ENCODE measurements at regions not wholly inside any gene's neighbourhood (a gene's known extent, or its start where the extent isn't known, plus 50 kb on each side); places are given as distances from the start of the nearest gene placed in this dataset.
"Not testable (repeated sequence)": the region's sequence is repeated elsewhere in the genome, so short reads cannot be mapped to it uniquely, and the experiment has no call there.

- H3K4me1 Mint-ChIP-seq (ENCODE audit: low read depth), result peaks cover 21% of the 10 kb centered on the region
- no peak for DNase-seq (ENCODE audit: low spot score)
- peaks cover 5% of the 10 kb centered on the region for H3K36me3 Mint-ChIP-seq (ENCODE audit: low read depth)
- no peak overlapping the region for H3K27ac Mint-ChIP-seq (ENCODE audit: unreplicated experiment)
- H3K27me3 Mint-ChIP-seq (ENCODE audit: low read depth), result no peaks in the 10 kb centered on the region
- no peak overlapping the region for H3K4me3 Mint-ChIP-seq (ENCODE audit: unreplicated experiment)
- H3K9me3 Mint-ChIP-seq (ENCODE audit: low read depth), result peaks cover 10% of the 10 kb centered on the region
- TF ChIP-seq CTCF (IDR thresholded peaks at IDR 0.05), result no peak
These were observed 157.1 kb upstream of the TGFBR2 start for GRCh38 chr3:30449290-30449632.

GRCh38 chr3:30452446-30452845 lies 154.0 kb upstream of the TGFBR2 start:
- no peak overlapping the region for H3K27ac Mint-ChIP-seq (ENCODE audit: unreplicated experiment)
- H3K4me1 Mint-ChIP-seq (ENCODE audit: low read depth), result peaks cover 14% of the 10 kb centered on the region
- H3K36me3 Mint-ChIP-seq (ENCODE audit: low read depth), result peaks cover 5% of the 10 kb centered on the region
- no peak for TF ChIP-seq CTCF (IDR thresholded peaks at IDR 0.05)
- H3K9me3 Mint-ChIP-seq (ENCODE audit: low read depth), result peaks cover 10% of the 10 kb centered on the region
- H3K4me3 Mint-ChIP-seq (ENCODE audit: unreplicated experiment), result no peak overlapping the region
- DNase-seq (ENCODE audit: low spot score), result no peak
- no peaks in the 10 kb centered on the region for H3K27me3 Mint-ChIP-seq (ENCODE audit: low read depth)

GRCh38 chr3:30453360-30454039 lies 152.9 kb upstream of the TGFBR2 start:
- H3K27ac Mint-ChIP-seq (ENCODE audit: unreplicated experiment), result no peak overlapping the region
- H3K27me3 Mint-ChIP-seq (ENCODE audit: low read depth), result no peaks in the 10 kb centered on the region
- peaks cover 7% of the 10 kb centered on the region for H3K36me3 Mint-ChIP-seq (ENCODE audit: low read depth)
- peaks cover 12% of the 10 kb centered on the region for H3K9me3 Mint-ChIP-seq (ENCODE audit: low read depth)
- no peak for TF ChIP-seq CTCF (IDR thresholded peaks at IDR 0.05)
- no peak for DNase-seq (ENCODE audit: low spot score)
- H3K4me1 Mint-ChIP-seq (ENCODE audit: low read depth), result peaks cover 14% of the 10 kb centered on the region
- H3K4me3 Mint-ChIP-seq (ENCODE audit: unreplicated experiment), result no peak overlapping the region

GRCh38 chr3:30454636-30455035 lies 151.8 kb upstream of the TGFBR2 start:
- Mint-ChIP-seq H3K36me3 (ENCODE audit: low read depth) (peaks cover 7% of the 10 kb centered on the region), H3K4me3 (ENCODE audit: unreplicated experiment) (no peak overlapping the region), H3K9me3 (ENCODE audit: low read depth) (peaks cover 15% of the 10 kb centered on the region), H3K27me3 (ENCODE audit: low read depth) (no peaks in the 10 kb centered on the region), H3K4me1 (ENCODE audit: low read depth) (peaks cover 14% of the 10 kb centered on the region), H3K27ac (ENCODE audit: unreplicated experiment) (no peak overlapping the region)
- TF ChIP-seq CTCF (IDR thresholded peaks at IDR 0.05), result no peak
- DNase-seq (ENCODE audit: low spot score), result no peak

GRCh38 chr3:30455112-30455511 lies 151.3 kb upstream of the TGFBR2 start:
- not testable (repeated sequence) for H3K27ac Mint-ChIP-seq (ENCODE audit: unreplicated experiment); H3K4me3 Mint-ChIP-seq (ENCODE audit: unreplicated experiment); H3K36me3 Mint-ChIP-seq (ENCODE audit: low read depth); H3K27me3 Mint-ChIP-seq (ENCODE audit: low read depth); DNase-seq (ENCODE audit: low spot score)
- H3K9me3 Mint-ChIP-seq (ENCODE audit: low read depth), result peaks cover 16% of the 10 kb centered on the region
- peaks cover 14% of the 10 kb centered on the region for H3K4me1 Mint-ChIP-seq (ENCODE audit: low read depth)

GRCh38 chr3:30455840-30456239 lies 150.6 kb upstream of the TGFBR2 start:
- no peak for TF ChIP-seq CTCF (IDR thresholded peaks at IDR 0.05)
- peaks cover 6% of the 10 kb centered on the region for H3K36me3 Mint-ChIP-seq (ENCODE audit: low read depth)
- no peak overlapping the region for H3K27ac Mint-ChIP-seq (ENCODE audit: unreplicated experiment)
- no peak for DNase-seq (ENCODE audit: low spot score)
- H3K4me1 Mint-ChIP-seq (ENCODE audit: low read depth), result peaks cover 14% of the 10 kb centered on the region
- H3K27me3 Mint-ChIP-seq (ENCODE audit: low read depth), result no peaks in the 10 kb centered on the region
- H3K9me3 Mint-ChIP-seq (ENCODE audit: low read depth), result peaks cover 16% of the 10 kb centered on the region
- H3K4me3 Mint-ChIP-seq (ENCODE audit: unreplicated experiment), result no peak overlapping the region
